ENCODE measurements at regions not wholly inside any gene's neighbourhood (a gene's known extent, or its start where the extent isn't known, plus 50 kb on each side); places are given as distances from the start of the nearest gene placed in this dataset.
"Not testable (repeated sequence)": the region's sequence is repeated elsewhere in the genome, so short reads cannot be mapped to it uniquely, and the experiment has no call there.

- Mint-ChIP-seq H3K9me3 (no peaks in the 10 kb centered on the region), H3K4me1 (no peaks in the 10 kb centered on the region), H3K4me3 (no peak overlapping the region), H3K27ac (ENCODE audit: low read depth) (no peak overlapping the region), H3K36me3 (ENCODE audit: insufficient read depth) (no peaks in the 10 kb centered on the region), H3K27me3 (no peaks in the 10 kb centered on the region)
- no peak for DNase-seq (ENCODE audit: low spot score in 2 of 2)
- ATAC-seq (replicated peaks; ENCODE audit: extremely low read depth, poor library complexity, severe bottlenecking) = no peak
These were observed 141.4 kb upstream of the SERTAD2 start for GRCh38 chr2:64795024-64795592.

DNA sequence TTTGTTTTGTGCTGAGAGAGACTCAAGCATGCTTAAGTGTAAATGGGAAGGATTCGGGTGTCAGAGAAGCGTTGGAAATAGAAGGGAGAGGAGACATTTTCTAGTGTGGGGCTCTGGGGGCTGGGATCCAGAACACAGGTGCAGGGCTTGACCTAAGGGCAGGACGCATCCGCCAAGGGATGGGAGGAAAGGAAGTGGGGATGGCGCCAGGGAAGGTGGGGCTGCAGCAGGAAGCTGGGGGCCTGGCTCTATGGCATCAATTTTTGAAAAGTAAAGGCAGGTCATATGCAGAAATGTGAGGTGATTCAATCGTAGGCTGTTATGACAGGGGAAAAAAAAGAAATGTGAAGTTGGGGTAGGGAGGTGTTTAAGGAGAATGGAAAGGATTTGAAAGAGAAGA is 143.2 kb upstream of the SERTAD2 start:
- ATAC-seq (replicated peaks; ENCODE audit: extremely low read depth, poor library complexity, severe bottlenecking) (no peak), DNase-seq (ENCODE audit: low spot score in 2 of 2) (no peak)
- peaks cover under 1% of the 10 kb centered on the region for H3K27me3 Mint-ChIP-seq
- H3K4me3 Mint-ChIP-seq = no peak overlapping the region
- no peak overlapping the region for H3K27ac Mint-ChIP-seq (ENCODE audit: low read depth)
- no peaks in the 10 kb centered on the region for H3K9me3 Mint-ChIP-seq
- no peaks in the 10 kb centered on the region for H3K36me3 Mint-ChIP-seq (ENCODE audit: insufficient read depth)
- H3K4me1 Mint-ChIP-seq = no peaks in the 10 kb centered on the region

GRCh38 chr2:64797881-64798575 is 144.3 kb upstream of the SERTAD2 start:
- Mint-ChIP-seq H3K4me3 (no peak overlapping the region), H3K27me3 (peaks cover 10% of the 10 kb centered on the region), H3K36me3 (ENCODE audit: insufficient read depth) (no peaks in the 10 kb centered on the region), H3K27ac (ENCODE audit: low read depth) (no peak overlapping the region), H3K4me1 (no peaks in the 10 kb centered on the region), H3K9me3 (no peaks in the 10 kb centered on the region)
- DNase-seq (ENCODE audit: low spot score in 2 of 2) = no peak
- ATAC-seq (replicated peaks; ENCODE audit: extremely low read depth, poor library complexity, severe bottlenecking) = no peak

DNA sequence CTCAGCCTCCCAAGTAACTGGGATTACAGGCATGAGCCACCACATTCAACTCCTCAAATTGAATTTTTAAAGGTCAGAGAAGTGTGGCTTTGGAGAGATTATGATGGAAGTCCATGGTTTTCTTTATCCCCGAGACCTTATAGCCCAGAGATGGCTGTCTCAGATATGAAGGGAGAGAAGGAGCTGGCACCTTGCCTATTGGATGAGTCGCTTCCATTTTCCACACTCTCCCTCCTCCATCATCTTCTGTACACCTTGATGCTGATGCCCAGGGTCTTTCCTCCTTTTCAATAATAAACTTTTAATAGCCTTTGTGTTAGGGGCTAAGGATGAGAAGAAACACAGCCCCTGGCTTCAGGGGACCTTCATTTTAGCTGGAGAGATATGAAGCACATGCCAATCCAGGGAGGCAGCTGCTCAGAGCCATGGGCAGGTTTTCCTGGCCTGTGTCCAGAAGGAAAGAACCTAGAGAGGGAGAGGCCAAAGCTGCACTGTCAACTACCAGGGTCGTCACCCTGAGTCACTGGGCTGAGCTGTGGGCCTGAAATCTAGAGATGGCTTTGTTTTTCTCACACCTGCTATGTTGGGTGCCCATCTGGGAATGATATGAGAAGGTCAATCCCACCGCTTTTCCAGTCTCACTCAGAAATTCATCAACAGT is 146.0 kb upstream of the SERTAD2 start:
- Mint-ChIP-seq H3K9me3 (no peaks in the 10 kb centered on the region), H3K27ac (ENCODE audit: low read depth) (no peak overlapping the region), H3K27me3 (peaks cover 10% of the 10 kb centered on the region), H3K4me1 (no peaks in the 10 kb centered on the region), H3K4me3 (no peak overlapping the region), H3K36me3 (ENCODE audit: insufficient read depth) (no peaks in the 10 kb centered on the region)
- ATAC-seq (replicated peaks; ENCODE audit: extremely low read depth, poor library complexity, severe bottlenecking) (no peak), DNase-seq (ENCODE audit: low spot score in 2 of 2) (no peak)

DNA sequence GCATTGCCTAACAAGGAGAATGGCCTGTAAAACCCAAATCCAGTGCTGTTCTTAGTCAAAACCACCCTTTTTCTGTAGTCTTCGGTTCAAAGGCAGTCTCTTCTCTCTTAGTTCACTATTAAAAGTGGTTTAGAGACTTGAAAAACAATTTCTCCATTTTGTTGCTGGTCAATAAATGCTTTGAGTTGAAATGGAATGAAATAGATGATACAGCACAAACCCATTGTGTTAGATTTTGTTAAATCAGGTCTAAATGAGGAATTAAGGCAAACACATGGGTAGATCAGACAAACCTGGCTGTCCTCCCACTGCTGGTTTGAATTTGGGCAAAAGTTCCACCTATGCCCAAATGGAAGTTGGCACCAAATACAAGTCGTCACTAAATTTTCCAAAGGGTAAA is 150.1 kb upstream of the SERTAD2 start:
- no peaks in the 10 kb centered on the region for H3K9me3 Mint-ChIP-seq
- H3K4me1 Mint-ChIP-seq = no peaks in the 10 kb centered on the region
- H3K4me3 Mint-ChIP-seq = no peak overlapping the region
- DNase-seq (ENCODE audit: low spot score in 2 of 2) (no peak), ATAC-seq (replicated peaks; ENCODE audit: extremely low read depth, poor library complexity, severe bottlenecking) (no peak)
- peaks cover 10% of the 10 kb centered on the region for H3K27me3 Mint-ChIP-seq
- H3K27ac Mint-ChIP-seq (ENCODE audit: low read depth) = no peak overlapping the region
- no peaks in the 10 kb centered on the region for H3K36me3 Mint-ChIP-seq (ENCODE audit: insufficient read depth)

DNA sequence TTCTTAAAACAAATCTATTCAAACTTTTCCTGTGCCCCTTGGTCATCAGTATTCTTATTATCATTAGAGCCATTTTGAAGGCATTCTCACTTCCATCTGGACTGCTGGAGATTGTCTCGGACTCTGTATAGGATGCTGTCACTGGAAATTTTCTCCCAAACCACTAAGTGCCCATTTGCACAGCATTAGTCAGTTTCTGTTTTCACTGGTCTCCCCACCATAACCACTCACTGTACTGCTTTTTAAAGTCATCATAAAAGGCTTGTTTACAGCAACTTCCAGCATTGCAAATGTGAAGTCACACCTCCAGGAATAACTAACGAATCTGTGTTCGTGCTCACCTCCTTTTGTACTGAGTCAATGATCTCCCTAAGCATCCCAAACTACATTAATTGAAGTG is 150.9 kb upstream of the SERTAD2 start:
- H3K27ac Mint-ChIP-seq (ENCODE audit: low read depth) = no peak overlapping the region
- no peaks in the 10 kb centered on the region for H3K9me3 Mint-ChIP-seq
- peaks cover 10% of the 10 kb centered on the region for H3K27me3 Mint-ChIP-seq
- H3K4me1 Mint-ChIP-seq = no peaks in the 10 kb centered on the region
- H3K36me3 Mint-ChIP-seq (ENCODE audit: insufficient read depth) = no peaks in the 10 kb centered on the region
- H3K4me3 Mint-ChIP-seq = no peak overlapping the region
- ATAC-seq (replicated peaks; ENCODE audit: extremely low read depth, poor library complexity, severe bottlenecking) (no peak), DNase-seq (ENCODE audit: low spot score in 2 of 2) (no peak)

DNA sequence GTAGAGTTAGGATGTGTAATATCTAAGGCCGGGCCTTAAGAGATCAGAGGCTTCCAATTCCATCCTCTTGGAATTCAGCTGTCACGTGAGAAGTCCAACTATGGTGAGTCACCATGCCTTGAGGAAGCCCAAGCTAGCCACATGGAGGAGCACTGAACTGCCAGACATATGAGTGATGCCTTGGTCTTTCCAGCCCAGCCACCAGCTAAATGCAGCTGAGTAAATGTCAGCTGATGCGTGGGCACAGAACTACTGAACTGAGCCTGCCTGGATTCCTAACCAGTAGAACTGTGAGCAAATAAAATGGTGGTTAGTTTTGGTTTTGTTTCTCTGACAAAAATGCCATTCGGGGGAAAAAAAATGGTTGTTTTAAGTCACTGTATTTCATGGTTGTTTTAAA is 153.7 kb upstream of the SERTAD2 start:
- no peaks in the 10 kb centered on the region for H3K9me3 Mint-ChIP-seq
- peaks cover 5% of the 10 kb centered on the region for H3K27me3 Mint-ChIP-seq
- H3K4me3 Mint-ChIP-seq = no peak overlapping the region
- H3K36me3 Mint-ChIP-seq (ENCODE audit: insufficient read depth) = no peaks in the 10 kb centered on the region
- no peak overlapping the region for H3K27ac Mint-ChIP-seq (ENCODE audit: low read depth)
- no peak for DNase-seq (ENCODE audit: low spot score in 2 of 2)
- ATAC-seq (replicated peaks; ENCODE audit: extremely low read depth, poor library complexity, severe bottlenecking) = no peak
- H3K4me1 Mint-ChIP-seq = peaks cover 6% of the 10 kb centered on the region

DNA sequence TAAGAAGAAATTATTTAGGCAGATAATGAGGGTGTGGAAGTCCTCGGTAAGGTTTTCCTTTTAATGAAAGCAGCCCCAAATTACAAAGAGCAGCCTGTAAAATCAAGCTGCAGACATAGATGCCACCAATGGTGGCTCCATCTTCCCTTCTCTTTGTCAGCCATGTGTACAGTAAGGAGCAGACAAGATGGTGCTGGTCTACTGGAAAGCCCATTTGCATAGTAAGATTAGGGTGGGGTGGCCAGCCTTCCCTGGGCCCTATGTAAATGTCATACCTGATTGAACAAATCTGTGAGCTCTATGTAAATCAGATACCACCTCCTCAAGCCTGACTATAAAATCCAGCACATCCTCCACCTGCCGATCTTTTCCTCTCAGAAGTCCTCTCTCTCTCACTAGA is 154.4 kb upstream of the SERTAD2 start:
- no peak overlapping the region for H3K4me3 Mint-ChIP-seq
- H3K27me3 Mint-ChIP-seq = no peaks in the 10 kb centered on the region
- ATAC-seq (replicated peaks; ENCODE audit: extremely low read depth, poor library complexity, severe bottlenecking) (no peak), DNase-seq (ENCODE audit: low spot score in 2 of 2) (no peak)
- H3K27ac Mint-ChIP-seq (ENCODE audit: low read depth) = no peak overlapping the region
- no peaks in the 10 kb centered on the region for H3K36me3 Mint-ChIP-seq (ENCODE audit: insufficient read depth)
- H3K4me1 Mint-ChIP-seq = peaks cover 6% of the 10 kb centered on the region
- H3K9me3 Mint-ChIP-seq = no peaks in the 10 kb centered on the region

- no peak overlapping the region for H3K4me3 Mint-ChIP-seq
- no peaks in the 10 kb centered on the region for H3K36me3 Mint-ChIP-seq (ENCODE audit: insufficient read depth)
- H3K27me3 Mint-ChIP-seq = no peaks in the 10 kb centered on the region
- ATAC-seq (replicated peaks; ENCODE audit: extremely low read depth, poor library complexity, severe bottlenecking) (no peak), DNase-seq (ENCODE audit: low spot score in 2 of 2) (no peak)
- peaks cover 6% of the 10 kb centered on the region for H3K4me1 Mint-ChIP-seq
- no peaks in the 10 kb centered on the region for H3K9me3 Mint-ChIP-seq
- H3K27ac Mint-ChIP-seq (ENCODE audit: low read depth) = no peak overlapping the region
These were observed 155.0 kb upstream of the SERTAD2 start for GRCh38 chr2:64808754-64809153.

DNA sequence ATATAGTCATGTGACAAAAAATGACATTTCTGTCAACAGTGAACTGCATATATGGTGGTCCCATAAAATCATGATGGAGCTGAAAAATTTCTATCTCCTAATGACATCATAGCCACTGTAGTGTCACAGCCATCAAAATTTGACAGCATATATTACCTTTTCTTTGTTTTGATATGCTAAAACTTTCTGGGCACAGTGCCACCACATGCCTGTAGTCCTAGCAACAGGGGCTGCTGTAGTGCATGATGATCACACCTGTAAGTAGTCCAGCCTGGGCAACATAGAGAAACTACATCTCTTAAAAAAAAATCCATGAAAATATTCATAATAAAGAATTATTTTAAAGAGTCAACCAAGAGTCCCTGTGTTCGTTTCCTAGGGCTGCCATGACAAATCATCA is 155.5 kb upstream of the SERTAD2 start:
- Mint-ChIP-seq H3K9me3 (no peaks in the 10 kb centered on the region), H3K4me1 (peaks cover 6% of the 10 kb centered on the region), H3K27me3 (no peaks in the 10 kb centered on the region), H3K4me3 (no peak overlapping the region), H3K27ac (ENCODE audit: low read depth) (no peak overlapping the region), H3K36me3 (ENCODE audit: insufficient read depth) (no peaks in the 10 kb centered on the region)
- DNase-seq (ENCODE audit: low spot score in 2 of 2) = no peak
- ATAC-seq (replicated peaks; ENCODE audit: extremely low read depth, poor library complexity, severe bottlenecking) = no peak

DNA sequence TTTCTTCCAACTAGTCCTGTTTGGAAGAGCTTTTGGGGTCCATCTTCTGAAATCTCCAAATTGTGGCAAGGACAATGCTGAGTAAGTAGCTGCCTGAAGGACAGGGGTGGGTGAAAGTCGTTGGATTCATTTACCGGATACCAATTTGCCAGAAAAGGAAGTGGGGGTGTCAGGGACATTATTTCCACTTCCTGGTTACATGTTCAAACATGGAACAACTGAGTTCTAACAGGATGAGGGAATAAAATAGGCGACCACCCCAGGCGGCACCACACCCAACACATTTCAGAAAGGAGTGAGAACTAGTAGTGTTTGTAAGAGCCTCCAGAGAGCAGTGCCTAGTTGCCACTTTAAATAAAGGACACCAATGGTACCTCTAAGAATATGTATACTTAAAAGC is 158.6 kb upstream of the SERTAD2 start:
- ATAC-seq (replicated peaks; ENCODE audit: extremely low read depth, poor library complexity, severe bottlenecking) = no peak
- H3K27ac Mint-ChIP-seq (ENCODE audit: low read depth) = no peak overlapping the region

GRCh38 chr2:64814007-64814406 is 160.3 kb upstream of the SERTAD2 start:
- H3K36me3 Mint-ChIP-seq (ENCODE audit: insufficient read depth) = no peaks in the 10 kb centered on the region
- peaks cover 14% of the 10 kb centered on the region for H3K4me1 Mint-ChIP-seq
- no peak overlapping the region for H3K4me3 Mint-ChIP-seq
- ATAC-seq (replicated peaks; ENCODE audit: extremely low read depth, poor library complexity, severe bottlenecking) (no peak), DNase-seq (ENCODE audit: low spot score in 2 of 2) (no peak)
- H3K9me3 Mint-ChIP-seq = no peaks in the 10 kb centered on the region
- no peak overlapping the region for H3K27ac Mint-ChIP-seq (ENCODE audit: low read depth)
- H3K27me3 Mint-ChIP-seq = no peaks in the 10 kb centered on the region

More for the DNA sequence above, 158.6 kb upstream of the SERTAD2 start:
- no peaks in the 10 kb centered on the region for H3K36me3 Mint-ChIP-seq (ENCODE audit: insufficient read depth)
- peaks cover 6% of the 10 kb centered on the region for H3K4me1 Mint-ChIP-seq
- no peaks in the 10 kb centered on the region for H3K27me3 Mint-ChIP-seq
- DNase-seq (ENCODE audit: low spot score in 2 of 2) = no peak
- no peak overlapping the region for H3K4me3 Mint-ChIP-seq
- H3K9me3 Mint-ChIP-seq = no peaks in the 10 kb centered on the region

DNA sequence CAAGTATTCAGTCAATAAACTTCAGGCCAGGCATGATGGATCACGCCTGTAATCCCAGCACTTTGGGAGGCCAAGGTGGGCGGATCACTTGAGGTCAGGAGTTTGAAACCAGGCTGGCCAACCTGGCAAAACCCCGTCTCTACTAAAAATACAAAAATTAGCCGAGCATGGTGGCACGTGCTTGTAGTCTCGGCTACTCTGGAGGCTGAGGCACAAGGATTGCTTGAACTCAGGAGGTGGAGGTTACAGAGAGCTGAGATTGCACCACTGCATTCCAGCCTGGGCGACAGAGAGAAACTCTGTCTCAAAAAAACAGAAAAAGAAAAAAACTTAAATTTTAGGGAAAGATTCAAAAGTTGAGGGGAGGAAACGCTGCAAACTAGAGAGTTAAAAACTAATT is 162.8 kb upstream of the SERTAD2 start:
- H3K4me3 Mint-ChIP-seq; H3K36me3 Mint-ChIP-seq (ENCODE audit: insufficient read depth); H3K27me3 Mint-ChIP-seq; H3K9me3 Mint-ChIP-seq; ATAC-seq (replicated peaks; ENCODE audit: extremely low read depth, poor library complexity, severe bottlenecking); H3K27ac Mint-ChIP-seq (ENCODE audit: low read depth); DNase-seq (ENCODE audit: low spot score in 2 of 2): not testable (repeated sequence)
- peaks cover 27% of the 10 kb centered on the region for H3K4me1 Mint-ChIP-seq

Data from central memory CD8-positive, alpha-beta T cell (primary cell).